ENCODE measurements at regions not wholly inside any gene's neighbourhood (a gene's known extent, or its start where the extent isn't known, plus 50 kb on each side); places are given as distances from the start of the nearest gene placed in this dataset.

GRCh38 chrX:42090395-42090794 lies 167.0 kb upstream of the CASK start (continued):
- TF ChIP-seq CTCF (IDR thresholded peaks at IDR 0.05 in 2 of 3, conservative IDR thresholded peaks at IDR 0.05 in 1 of 3; ENCODE audit: borderline replicate concordance in 1 of 3, insufficient read depth in 1 of 3, low read depth in 2 of 3, low read length in 2 of 3) (no peak), ZFX (IDR thresholded peaks at IDR 0.05) (no peak), SP1 (IDR thresholded peaks at IDR 0.05; ENCODE audit: low read depth) (no peak), CEBPB (IDR thresholded peaks at IDR 0.05; ENCODE audit: low read depth) (no peak), FOSL1 (IDR thresholded peaks at IDR 0.05; ENCODE audit: low read depth) (no peak), EGR1 (IDR thresholded peaks at IDR 0.05; ENCODE audit: low read depth) (no peak), YY1 (IDR thresholded peaks at IDR 0.05; ENCODE audit: extremely low read depth, insufficient replicate concordance, low read depth, low read length) (no peak), ELF1 (IDR thresholded peaks at IDR 0.05; ENCODE audit: borderline replicate concordance, low read depth) (no peak), ZNF274 (IDR thresholded peaks at IDR 0.05; ENCODE audit: low read depth, low read length) (no peak), TCF7L2 (IDR thresholded peaks at IDR 0.05; ENCODE audit: borderline replicate concordance, extremely low read depth, insufficient read depth, insufficient read length) (no peak)

GRCh38 chrX:42089031-42089430 lies 165.7 kb upstream of the CASK start:
- Histone ChIP-seq H3K9me3 (ENCODE audit: control insufficient read depth in 1 of 2, insufficient read depth in 1 of 2, low read depth in 1 of 2, low read length in 2 of 2) (no peaks in the 10 kb centered on the region), H3K27ac (ENCODE audit: low read depth, low read length) (no peak overlapping the region), H3K36me3 (ENCODE audit: control insufficient read depth in 1 of 2, insufficient read depth in 2 of 2, low read length in 2 of 2) (no peaks in the 10 kb centered on the region), H3K4me3 (replicated peaks in 1 of 2; ENCODE audit: low read depth in 1 of 2, low read length in 2 of 2) (no peak overlapping the region), H3K27me3 (ENCODE audit: insufficient read depth, low read length) (no peaks in the 10 kb centered on the region), H3K9ac (ENCODE audit: low read length) (no peak overlapping the region), H3K9me2 (ENCODE audit: insufficient read depth) (no peaks in the 10 kb centered on the region), H3K4me2 (ENCODE audit: low read length) (no peak overlapping the region), H3K4me1 (ENCODE audit: control insufficient read depth in 1 of 2, insufficient read depth in 2 of 2, low read length in 2 of 2) (peaks cover 3 to 15% of the 10 kb centered on the region in 2 experiments; a peak in 3 of 4 replicates), H3K79me2 (ENCODE audit: insufficient read depth, low read length) (no peaks in the 10 kb centered on the region), H2AFZ (ENCODE audit: low read depth, low read length, poor library complexity, severe bottlenecking) (no peak overlapping the region), H4K20me1 (ENCODE audit: insufficient read depth) (no peaks in the 10 kb centered on the region)
- CTCF ChIA-PET = no interaction called here
- no peak for ATAC-seq
- no peak for DNase-seq (ENCODE audit: low read depth, low spot score)
- POLR2A ChIA-PET = no interaction called here
- intact Hi-C loops (cut with micrococcal nuclease) = no loop called here
- RAD21 ChIA-PET (ENCODE audit: low non-redundant PET in 1 of 2, low total read pairs in 2 of 2, uncharacterized antibody in 2 of 2, unreplicated experiment in 2 of 2) = no interaction called here
- BruUV-seq (replicated peaks) = no TSS peak
- TF ChIP-seq ELF1 (IDR thresholded peaks at IDR 0.05; ENCODE audit: borderline replicate concordance, low read depth) = no peak
- TF ChIP-seq RAD21 (IDR thresholded peaks at IDR 0.05; ENCODE audit: low read depth) = no peak
- no peak for TF ChIP-seq ZNF274 (IDR thresholded peaks at IDR 0.05; ENCODE audit: low read depth, low read length)
- TF ChIP-seq ZBTB33 (IDR thresholded peaks at IDR 0.05; ENCODE audit: extremely low read depth, insufficient replicate concordance, low read length) = no peak
- TF ChIP-seq CBX3 (IDR thresholded peaks at IDR 0.05; ENCODE audit: low read depth) = no peak
- TF ChIP-seq CTCF (IDR thresholded peaks at IDR 0.05 in 2 of 3, conservative IDR thresholded peaks at IDR 0.05 in 1 of 3; ENCODE audit: borderline replicate concordance in 1 of 3, insufficient read depth in 1 of 3, low read depth in 2 of 3, low read length in 2 of 3) = no peak
- TF ChIP-seq MAX (IDR thresholded peaks at IDR 0.05) = no peak
- no peak for TF ChIP-seq SRF (IDR thresholded peaks at IDR 0.05; ENCODE audit: low read depth)
- no peak for TF ChIP-seq SIN3A (IDR thresholded peaks at IDR 0.05; ENCODE audit: low read depth)
- no peak for TF ChIP-seq ATF3 (IDR thresholded peaks at IDR 0.05)
- no peak for TF ChIP-seq POLR2A (IDR thresholded peaks at IDR 0.05; ENCODE audit: borderline replicate concordance, extremely low read depth, insufficient read depth, insufficient read length)
- TF ChIP-seq ZFX (IDR thresholded peaks at IDR 0.05) = no peak
- TF ChIP-seq POLR2AphosphoS5 (IDR thresholded peaks at IDR 0.05; ENCODE audit: low read depth, low read length) = no peak
- no peak for TF ChIP-seq EGR1 (IDR thresholded peaks at IDR 0.05; ENCODE audit: low read depth)
- TF ChIP-seq SP1 (IDR thresholded peaks at IDR 0.05; ENCODE audit: low read depth) = no peak

All from HCT116 (cell line).